K562 (cell line): ENCODE measurements at regions not wholly inside any gene's neighbourhood (a gene's known extent, or its start where the extent isn't known, plus 50 kb on each side); places are given as distances from the start of the nearest gene placed in this dataset.

Experiments used
- ATAC-seq: fragments of 200-7000 bp; cut with Tn5 transposase; 3 replicates; pipeline ENCODE4 v1.9.1; 2020; ENCODE audit warnings: moderate library complexity
- BruUV-seq: library from RNA; stranded (reverse); fragments of 400-500 nt; replicated peaks from 2 replicates; lab custom pipeline; 2021; lab: Mats Ljungman, UMichigan
- CTCF ChIA-PET: fragments of 300-600 bp; formaldehyde crosslinking; extraction: SDS; loops from one replicate; lab custom pipeline; 2021; ENCODE audit warnings: low intra/inter-chr PET ratio; lab: Yijun Ruan, JAX
- POLR2A ChIA-PET: fragments of 300-600, 350-650 bp; sonication (Branson Sonifier 250); formaldehyde crosslinking; extraction: SDS; loops from one replicate; lab custom pipeline; 2021; ENCODE audit warnings: antibody characterized with exemption, inconsistent platforms; lab: Yijun Ruan, JAX
- DNase-seq, 4 experiments: peaks; one replicate each; pipeline versions ENCODE4 v3.0.0 to v3.0.0-alpha.2; 2011 to 2018; ENCODE audit warnings: low spot score in 3 of 4, mixed read lengths in 3 of 4; ENCODE audit errors: extremely low read depth in 1 of 4
- FAIRE-seq: peaks from 2 replicates; lab custom pipeline; 2011; peaks lifted over from hg19 to GRCh38; lab: Jason Lieb, UNC
- H2AFZ ChIP-seq: 2 replicates; pipeline ENCODE4 v1.6.0; 2011; ENCODE audit warnings: low read depth, low read length, control low read depth, inconsistent platforms
- H3K27ac ChIP-seq: fragments of 200-600 bp; 3 replicates; pipeline ENCODE4 v1.8.0; 2011; ENCODE audit warnings: low read depth, mild to moderate bottlenecking, control low read depth, inconsistent platforms, low read length, moderate library complexity, mixed read lengths; ENCODE audit errors: extremely low read depth
- H3K27me3 ChIP-seq, 2 experiments: fragments of 300-600 bp in 1 of 2; 2 replicates in 1 of 2; 3 replicates in 1 of 2; pipeline versions ENCODE4 v1.6.0 to v1.8.0; 2011; ENCODE audit warnings: inconsistent platforms in 2 of 2, low read length in 2 of 2, mild to moderate bottlenecking in 1 of 2, mixed read lengths in 1 of 2, moderate library complexity in 1 of 2; ENCODE audit not compliant: control insufficient read depth in 2 of 2, insufficient read depth in 2 of 2
- H3K36me3 ChIP-seq: fragments of 300-600 bp; 3 replicates; pipeline ENCODE4 v1.8.0; 2011; ENCODE audit warnings: mild to moderate bottlenecking, low read length, inconsistent platforms; ENCODE audit not compliant: control insufficient read depth, insufficient read depth
- H3K4me1 ChIP-seq, 2 experiments: fragments of 200-600 bp in 1 of 2; replicated peaks in 1 of 2; 2 replicates in 1 of 2; 3 replicates in 1 of 2; pipeline versions ENCODE4 v1.5.1 to v1.8.0; 2011; ENCODE audit warnings: inconsistent platforms in 2 of 2, low read length in 2 of 2, mild to moderate bottlenecking in 1 of 2, mixed read lengths in 1 of 2, moderate library complexity in 1 of 2; ENCODE audit not compliant: control insufficient read depth in 2 of 2, insufficient read depth in 2 of 2
- H3K4me2 ChIP-seq: 2 replicates; pipeline ENCODE4 v1.6.1; 2011; ENCODE audit warnings: low read length, control low read depth, inconsistent platforms, mixed read lengths; ENCODE audit not compliant: insufficient read depth
- H3K4me3 ChIP-seq: fragments of 200-600 bp; sonication (generic), shearing (Covaris generic); 2 replicates; pipeline ENCODE4 v1.5.1; 2016; ENCODE audit warnings: control low read depth, inconsistent platforms
- H3K79me2 ChIP-seq: fragments of 200-600 bp; 3 replicates; pipeline ENCODE4 v1.8.0; 2011; ENCODE audit warnings: low read length, inconsistent platforms; ENCODE audit not compliant: control insufficient read depth, insufficient read depth
- H3K9ac ChIP-seq, 2 experiments: 2 replicates each; pipeline versions ENCODE4 v1.6.0 to v1.6.1; 2011; ENCODE audit warnings: low read depth in 2 of 2, low read length in 2 of 2, control low read depth in 1 of 2, inconsistent platforms in 1 of 2, mild to moderate bottlenecking in 1 of 2, mixed read lengths in 1 of 2; ENCODE audit not compliant: insufficient read depth in 1 of 2
- H3K9me1 ChIP-seq: one replicate; pipeline ENCODE4 v1.6.0; 2011; ENCODE audit warnings: inconsistent platforms, mild to moderate bottlenecking, low read length, moderate library complexity; ENCODE audit not compliant: control insufficient read depth, insufficient read depth
- H3K9me3 ChIP-seq: replicated peaks from 2 replicates; pipeline ENCODE4 v1.5.1; 2011; ENCODE audit warnings: low read depth, low read length, inconsistent platforms; ENCODE audit not compliant: control insufficient read depth, insufficient read depth
- H4K20me1 ChIP-seq: replicated peaks from 2 replicates; pipeline ENCODE4 v1.6.1; 2011; ENCODE audit warnings: low read length, inconsistent platforms, mixed read lengths; ENCODE audit not compliant: control insufficient read depth, insufficient read depth
- BCL6 ChIP-seq: fragments of 250-450 bp; sonication (Bioruptor Pico); IDR thresholded peaks from 2 replicates; pipeline ENCODE4 v1.4.0; 2020
- CBFA2T2 ChIP-seq: fragments of 450-650 bp; conservative IDR thresholded peaks from 2 replicates; pipeline ENCODE4 v1.6.1; 2017; ENCODE audit warnings: mild to moderate bottlenecking
- ERF ChIP-seq: fragments of 450-650 bp; formaldehyde crosslinking; IDR thresholded peaks from 2 replicates; pipeline ENCODE4 v1.4.0; 2020; ENCODE audit warnings: mild to moderate bottlenecking, mixed read lengths
- HDGF ChIP-seq: fragments of 450-650 bp; IDR thresholded peaks from 2 replicates; pipeline ENCODE4 v1.6.1; 2016
- KHSRP ChIP-seq: fragments of 450-650 bp; IDR thresholded peaks from 2 replicates; pipeline ENCODE4 v1.6.1; 2017
- MAZ ChIP-seq, 2 experiments: fragments of 450-650 bp in 1 of 2; sonication (generic) in 1 of 2; formaldehyde crosslinking; IDR thresholded peaks in 1 of 2; conservative IDR thresholded peaks in 1 of 2; 2 replicates each; pipeline versions ENCODE4 v1.4.0 to v1.5.0; 2020; ENCODE audit warnings: mild to moderate bottlenecking in 1 of 2, missing genetic modification reagents in 1 of 2
- NEUROD1 ChIP-seq: fragments of 150-350 bp; IDR thresholded peaks from 2 replicates; pipeline ENCODE4 v1.6.1; 2014; ENCODE audit warnings: borderline replicate concordance, low read length, low read depth; ENCODE audit not compliant: partially characterized antibody
- ZBTB8A ChIP-seq: fragments of 450-650 bp; IDR thresholded peaks from 2 replicates; pipeline ENCODE4 v1.6.1; 2018; ENCODE audit warnings: mild to moderate bottlenecking, moderate library complexity; ENCODE audit not compliant: partially characterized antibody
- ZNF12 ChIP-seq: sonication (generic); formaldehyde crosslinking; IDR thresholded peaks from 2 replicates; pipeline ENCODE4 v1.4.0; 2020; ENCODE audit warnings: mild to moderate bottlenecking, missing genetic modification reagents
- ZNF124 ChIP-seq: sonication (generic); formaldehyde crosslinking; IDR thresholded peaks from 2 replicates; pipeline ENCODE4 v1.8.1; 2022; ENCODE audit warnings: missing genetic modification reagents
- ZNF583 ChIP-seq: fragments of 250-450 bp; sonication (Bioruptor Pico); IDR thresholded peaks from 2 replicates; pipeline ENCODE4 v1.4.0; 2020
- WGBS: fragments of 100-300 bp; shearing (Covaris generic); methylation state at CpG from one replicate; pipeline ENCODE4 v1.1.6; 2016; ENCODE audit warnings: low coverage, mixed read lengths; ENCODE audit not compliant: insufficient coverage; ENCODE audit errors: missing lambda C conversion rate; 5-methylcytosine and 5-hydroxymethylcytosine counted together
- in situ Hi-C: fragments of 300-500 bp; cut with MboI; formaldehyde crosslinking; loops from 4 replicates; pipeline ENCODE4 v1.15.0; 2018; ENCODE audit warnings: inconsistent platforms, mixed read lengths
- intact Hi-C: fragments of 100-400 bp; cut with micrococcal nuclease; formaldehyde crosslinking; loops from 2 replicates; pipeline ENCODE4 v1.14.2; 2022
- TF ChIP-seq, protein P1 (sequence below): IDR thresholded peaks from 2 replicates; pipeline ENCODE4 v1.6.1; 2011; ENCODE audit warnings: borderline replicate concordance, low read depth, mild to moderate bottlenecking, moderate library complexity, low read length; ENCODE audit not compliant: insufficient read depth, poor library complexity, severe bottlenecking
- TF ChIP-seq, protein P2 (sequence below), 2 experiments: fragments of 150-350 bp in 1 of 2; IDR thresholded peaks; 2 replicates each; pipeline ENCODE4 v1.6.1; 2012 to 2016; ENCODE audit warnings: low read depth in 2 of 2, low read length in 2 of 2, mild to moderate bottlenecking in 1 of 2, moderate library complexity in 1 of 2
- TF ChIP-seq, protein P3 (sequence below): fragments of 250-450 bp; sonication (Bioruptor Pico); IDR thresholded peaks from 2 replicates; pipeline ENCODE4 v1.4.0; 2020; ENCODE audit warnings: mild to moderate bottlenecking

DNA sequence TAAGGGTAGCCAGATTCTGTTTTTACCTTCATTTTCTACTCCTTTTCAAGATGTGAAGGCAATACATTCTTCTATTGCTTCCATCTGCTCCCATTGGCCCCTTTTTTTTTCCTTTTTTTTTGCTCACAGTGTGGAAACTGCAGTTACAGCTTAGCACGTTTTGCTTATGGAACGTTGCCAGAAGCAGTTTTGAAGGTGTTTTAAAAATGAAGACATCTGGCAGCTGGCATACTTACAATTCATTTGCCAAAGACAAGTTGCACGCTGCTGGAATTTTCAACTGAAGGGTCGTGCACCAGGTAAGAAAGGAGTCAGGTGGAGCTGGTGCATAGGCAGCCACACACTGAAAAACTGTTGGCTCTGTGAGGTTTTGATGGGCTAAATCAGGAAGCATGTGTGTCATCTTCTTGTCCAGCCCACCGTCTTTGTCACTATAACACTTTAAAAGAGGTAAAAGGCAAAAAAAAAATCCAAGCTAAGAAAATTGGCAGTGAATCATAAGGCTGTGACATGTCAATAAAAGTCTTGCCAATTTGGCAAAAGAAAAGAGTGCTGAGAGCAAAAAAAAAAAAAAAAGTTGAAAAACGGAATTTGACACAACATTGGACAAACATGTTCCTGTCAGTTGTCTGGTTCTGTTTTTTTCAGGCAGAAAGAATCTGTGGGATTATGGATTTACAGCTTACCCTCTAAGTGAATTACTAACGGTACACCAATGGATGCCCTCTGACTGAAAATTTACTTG is 225.4 kb upstream of the SOX2 start:
- no peaks in the 10 kb centered on the region for H3K27me3 ChIP-seq
- ChIA-PET POLR2A (interaction anchor here (0.6 kb wide), 1 partner anchor 23 kb away, joined by 3 read pairs; no protein-coding TSS in a partner anchor), CTCF (no interaction called here)
- H3K9me3 ChIP-seq, result no peaks in the 10 kb centered on the region
- FAIRE-seq, result no peak
- no peaks in the 10 kb centered on the region for H4K20me1 ChIP-seq
- no peak overlapping the region for H3K27ac ChIP-seq
- WGBS, result 0% methylated on average over 6 of the region's 7 CpGs
- no peaks in the 10 kb centered on the region for H3K9me1 ChIP-seq
- in situ Hi-C loops (no loop called here), intact Hi-C loops (no loop called here)
- H2AFZ ChIP-seq, result no peak overlapping the region
- no peak overlapping the region for H3K9ac ChIP-seq
- no peak overlapping the region for H3K4me3 ChIP-seq
- no peak for DNase-seq
- H3K4me2 ChIP-seq, result no peak overlapping the region
- no peaks in the 10 kb centered on the region for H3K36me3 ChIP-seq
- no peaks in the 10 kb centered on the region for H3K4me1 ChIP-seq
- no TSS peak for BruUV-seq
- H3K79me2 ChIP-seq, result no peaks in the 10 kb centered on the region
- no peak for ATAC-seq
- TF ChIP-seq ZNF583 (no peak), NEUROD1 (no peak), ZNF12 (CRISPR knock-in tag) (no peak), MAZ (CRISPR knock-in tag; conservative IDR thresholded peaks at IDR 0.05 in 1 of 2, IDR thresholded peaks at IDR 0.05 in 1 of 2) (no peak), BCL6 (CRISPR knock-in tag) (no peak), ZNF124 (CRISPR knock-in tag) (no peak), KHSRP (no peak), ERF (CRISPR knock-in tag) (no peak), ZBTB8A (no peak), CBFA2T2 (no peak), HDGF (no peak)
- TF ChIP-seq, protein P1, sequence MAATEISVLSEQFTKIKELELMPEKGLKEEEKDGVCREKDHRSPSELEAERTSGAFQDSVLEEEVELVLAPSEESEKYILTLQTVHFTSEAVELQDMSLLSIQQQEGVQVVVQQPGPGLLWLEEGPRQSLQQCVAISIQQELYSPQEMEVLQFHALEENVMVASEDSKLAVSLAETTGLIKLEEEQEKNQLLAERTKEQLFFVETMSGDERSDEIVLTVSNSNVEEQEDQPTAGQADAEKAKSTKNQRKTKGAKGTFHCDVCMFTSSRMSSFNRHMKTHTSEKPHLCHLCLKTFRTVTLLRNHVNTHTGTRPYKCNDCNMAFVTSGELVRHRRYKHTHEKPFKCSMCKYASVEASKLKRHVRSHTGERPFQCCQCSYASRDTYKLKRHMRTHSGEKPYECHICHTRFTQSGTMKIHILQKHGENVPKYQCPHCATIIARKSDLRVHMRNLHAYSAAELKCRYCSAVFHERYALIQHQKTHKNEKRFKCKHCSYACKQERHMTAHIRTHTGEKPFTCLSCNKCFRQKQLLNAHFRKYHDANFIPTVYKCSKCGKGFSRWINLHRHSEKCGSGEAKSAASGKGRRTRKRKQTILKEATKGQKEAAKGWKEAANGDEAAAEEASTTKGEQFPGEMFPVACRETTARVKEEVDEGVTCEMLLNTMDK, result no peak
- TF ChIP-seq, protein P2, sequence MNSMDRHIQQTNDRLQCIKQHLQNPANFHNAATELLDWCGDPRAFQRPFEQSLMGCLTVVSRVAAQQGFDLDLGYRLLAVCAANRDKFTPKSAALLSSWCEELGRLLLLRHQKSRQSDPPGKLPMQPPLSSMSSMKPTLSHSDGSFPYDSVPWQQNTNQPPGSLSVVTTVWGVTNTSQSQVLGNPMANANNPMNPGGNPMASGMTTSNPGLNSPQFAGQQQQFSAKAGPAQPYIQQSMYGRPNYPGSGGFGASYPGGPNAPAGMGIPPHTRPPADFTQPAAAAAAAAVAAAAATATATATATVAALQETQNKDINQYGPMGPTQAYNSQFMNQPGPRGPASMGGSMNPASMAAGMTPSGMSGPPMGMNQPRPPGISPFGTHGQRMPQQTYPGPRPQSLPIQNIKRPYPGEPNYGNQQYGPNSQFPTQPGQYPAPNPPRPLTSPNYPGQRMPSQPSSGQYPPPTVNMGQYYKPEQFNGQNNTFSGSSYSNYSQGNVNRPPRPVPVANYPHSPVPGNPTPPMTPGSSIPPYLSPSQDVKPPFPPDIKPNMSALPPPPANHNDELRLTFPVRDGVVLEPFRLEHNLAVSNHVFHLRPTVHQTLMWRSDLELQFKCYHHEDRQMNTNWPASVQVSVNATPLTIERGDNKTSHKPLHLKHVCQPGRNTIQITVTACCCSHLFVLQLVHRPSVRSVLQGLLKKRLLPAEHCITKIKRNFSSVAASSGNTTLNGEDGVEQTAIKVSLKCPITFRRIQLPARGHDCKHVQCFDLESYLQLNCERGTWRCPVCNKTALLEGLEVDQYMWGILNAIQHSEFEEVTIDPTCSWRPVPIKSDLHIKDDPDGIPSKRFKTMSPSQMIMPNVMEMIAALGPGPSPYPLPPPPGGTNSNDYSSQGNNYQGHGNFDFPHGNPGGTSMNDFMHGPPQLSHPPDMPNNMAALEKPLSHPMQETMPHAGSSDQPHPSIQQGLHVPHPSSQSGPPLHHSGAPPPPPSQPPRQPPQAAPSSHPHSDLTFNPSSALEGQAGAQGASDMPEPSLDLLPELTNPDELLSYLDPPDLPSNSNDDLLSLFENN (IDR thresholded peaks at IDR 0.05; ENCODE audit: low read depth in 2 of 2, low read length in 2 of 2), result no peak
- TF ChIP-seq, protein P3, sequence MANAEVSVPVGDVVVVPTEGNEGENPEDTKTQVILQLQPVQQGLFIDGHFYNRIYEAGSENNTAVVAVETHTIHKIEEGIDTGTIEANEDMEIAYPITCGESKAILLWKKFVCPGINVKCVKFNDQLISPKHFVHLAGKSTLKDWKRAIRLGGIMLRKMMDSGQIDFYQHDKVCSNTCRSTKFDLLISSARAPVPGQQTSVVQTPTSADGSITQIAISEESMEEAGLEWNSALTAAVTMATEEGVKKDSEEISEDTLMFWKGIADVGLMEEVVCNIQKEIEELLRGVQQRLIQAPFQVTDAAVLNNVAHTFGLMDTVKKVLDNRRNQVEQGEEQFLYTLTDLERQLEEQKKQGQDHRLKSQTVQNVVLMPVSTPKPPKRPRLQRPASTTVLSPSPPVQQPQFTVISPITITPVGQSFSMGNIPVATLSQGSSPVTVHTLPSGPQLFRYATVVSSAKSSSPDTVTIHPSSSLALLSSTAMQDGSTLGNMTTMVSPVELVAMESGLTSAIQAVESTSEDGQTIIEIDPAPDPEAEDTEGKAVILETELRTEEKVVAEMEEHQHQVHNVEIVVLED (CRISPR knock-in tag), result no peak
